HepG2 (cell line): ENCODE measurements at regions not wholly inside any gene's neighbourhood (a gene's known extent, or its start where the extent isn't known, plus 50 kb on each side); places are given as distances from the start of the nearest gene placed in this dataset.

Experiments
- ATAC-seq: fragments of 200-7000 bp; cut with Tn5 transposase; 3 replicates; pipeline ENCODE4 v1.9.1; 2020; ENCODE audit warnings: mild to moderate bottlenecking, moderate library complexity
- BruUV-seq: library from RNA; stranded (reverse); fragments of 400-500 nt; replicated peaks from 2 replicates; lab custom pipeline; 2021; lab: Mats Ljungman, UMichigan
- CTCF ChIA-PET: fragments of 300-600 bp; formaldehyde crosslinking; extraction: SDS; loops from one replicate; lab custom pipeline; 2021; ENCODE audit warnings: low total read pairs, inconsistent platforms, low intra/inter-chr PET ratio; lab: Yijun Ruan, JAX
- POLR2A ChIA-PET: fragments of 350-600 bp; sonication (Branson Sonifier 250); formaldehyde crosslinking; loops from one replicate; lab custom pipeline; 2020; ENCODE audit warnings: antibody characterized with exemption, inconsistent platforms; lab: Yijun Ruan, JAX
- DNase-seq: peaks from one replicate; pipeline ENCODE4 v3.0.0-alpha.2; 2015; ENCODE audit warnings: low spot score
- FAIRE-seq: peaks from 3 replicates; lab custom pipeline; 2011; peaks lifted over from hg19 to GRCh38; lab: Jason Lieb, UNC
- H2AFZ ChIP-seq: one replicate; pipeline ENCODE4 v1.6.1; 2011; ENCODE audit warnings: low read length, inconsistent platforms
- H3K27ac ChIP-seq: fragments of 300-600 bp; 3 replicates; pipeline ENCODE4 v1.8.0; 2011; ENCODE audit warnings: mixed run types, mild to moderate bottlenecking, mixed read lengths, low read length, inconsistent platforms; ENCODE audit not compliant: insufficient read depth; ENCODE audit errors: extremely low read length
- H3K27me3 ChIP-seq, 2 experiments: fragments of 200-600 bp in 1 of 2; 2 replicates in 1 of 2; 3 replicates in 1 of 2; pipeline versions ENCODE4 v1.6.0 to v1.8.0; 2011; ENCODE audit warnings: low read length in 2 of 2, mild to moderate bottlenecking in 2 of 2, moderate library complexity in 2 of 2, inconsistent platforms in 1 of 2; ENCODE audit not compliant: insufficient read depth in 2 of 2, control insufficient read depth in 1 of 2
- H3K36me3 ChIP-seq, 2 experiments: fragments of 200-600 bp in 1 of 2; replicated peaks in 1 of 2; 2 replicates in 1 of 2; 3 replicates in 1 of 2; pipeline versions ENCODE4 v1.5.1 to v1.8.0; 2011; ENCODE audit warnings: low read length in 2 of 2, inconsistent platforms in 1 of 2; ENCODE audit not compliant: insufficient read depth in 2 of 2, control insufficient read depth in 1 of 2
- H3K4me1 ChIP-seq: 2 replicates; pipeline ENCODE4 v1.5.1; 2012; ENCODE audit warnings: low read length, inconsistent platforms; ENCODE audit not compliant: insufficient read depth
- H3K4me2 ChIP-seq: 2 replicates; pipeline ENCODE4 v1.6.0; 2011; ENCODE audit warnings: low read depth, low read length, inconsistent platforms
- H3K4me3 ChIP-seq, 3 experiments: fragments of 200-600 bp in 1 of 3; sonication (generic), shearing (Covaris generic) in 1 of 3; replicated peaks in 1 of 3; 2 replicates each; pipeline ENCODE4 v1.5.1; 2011 to 2016; ENCODE audit warnings: low read length in 3 of 3, inconsistent platforms in 2 of 3, low read depth in 2 of 3, mild to moderate bottlenecking in 2 of 3, control low read depth in 1 of 3, mixed read lengths in 1 of 3; ENCODE audit not compliant: insufficient read depth in 1 of 3
- H3K79me2 ChIP-seq: one replicate; pipeline ENCODE4 v1.6.1; 2011; ENCODE audit warnings: low read length, inconsistent platforms; ENCODE audit not compliant: insufficient read depth
- H3K9ac ChIP-seq: 2 replicates; pipeline ENCODE4 v1.6.0; 2011; ENCODE audit warnings: mild to moderate bottlenecking, low read depth, low read length, inconsistent platforms; ENCODE audit not compliant: insufficient read depth
- H3K9me3 ChIP-seq: 2 replicates; pipeline ENCODE4 v1.5.1; 2012; ENCODE audit warnings: mild to moderate bottlenecking, low read length
- H4K20me1 ChIP-seq: 2 replicates; pipeline ENCODE4 v1.6.0; 2011; ENCODE audit warnings: inconsistent platforms, mild to moderate bottlenecking, low read length, moderate library complexity; ENCODE audit not compliant: insufficient read depth
- CBX5 ChIP-seq: sonication (generic); formaldehyde crosslinking; IDR thresholded peaks from 2 replicates; pipeline ENCODE4 v1.4.0; 2020; ENCODE audit warnings: missing genetic modification reagents, borderline replicate concordance
- ELK4 ChIP-seq: sonication (generic); formaldehyde crosslinking; IDR thresholded peaks from 2 replicates; pipeline ENCODE4 v1.9.0; 2021; ENCODE audit warnings: missing genetic modification reagents, borderline replicate concordance
- MATR3 ChIP-seq: sonication (generic); formaldehyde crosslinking; IDR thresholded peaks from 2 replicates; pipeline ENCODE4 v1.4.0; 2020; ENCODE audit warnings: missing genetic modification reagents
- MTF1 ChIP-seq: sonication (generic); formaldehyde crosslinking; IDR thresholded peaks from 2 replicates; pipeline ENCODE4 v1.5.0; 2020; ENCODE audit warnings: missing genetic modification reagents
- MYPOP ChIP-seq: sonication (generic); formaldehyde crosslinking; IDR thresholded peaks from 2 replicates; pipeline ENCODE4 v1.8.1; 2023; ENCODE audit warnings: mild to moderate bottlenecking, moderate library complexity, missing genetic modification reagents
- NFYC ChIP-seq: IDR thresholded peaks from 2 replicates; pipeline ENCODE4 v1.6.1; 2016; ENCODE audit warnings: missing genetic modification reagents, missing compliant biosample characterization
- SAP130 ChIP-seq: IDR thresholded peaks from 2 replicates; pipeline ENCODE4 v1.6.1; 2016; ENCODE audit warnings: low read depth
- STAT6 ChIP-seq: sonication (generic); formaldehyde crosslinking; IDR thresholded peaks from 2 replicates; pipeline ENCODE4 v1.4.0; 2020; ENCODE audit warnings: missing genetic modification reagents, mild to moderate bottlenecking, borderline replicate concordance
- ZBED4 ChIP-seq: sonication (generic); formaldehyde crosslinking; IDR thresholded peaks from 2 replicates; pipeline ENCODE4 v1.4.0; 2020; ENCODE audit warnings: missing genetic modification reagents, borderline replicate concordance
- ZNF609 ChIP-seq: sonication (generic); formaldehyde crosslinking; IDR thresholded peaks from 2 replicates; pipeline ENCODE4 v1.4.0; 2020; ENCODE audit warnings: mild to moderate bottlenecking, missing genetic modification reagents, borderline replicate concordance
- ZNF674 ChIP-seq: sonication (generic); formaldehyde crosslinking; IDR thresholded peaks from 2 replicates; pipeline ENCODE4 v1.5.0; 2020; ENCODE audit warnings: low read depth, mild to moderate bottlenecking, missing genetic modification reagents
- WGBS: methylation state at CpG from one replicate; pipeline ENCODE4 v1.1.6; 2017; ENCODE audit warnings: low lambda C conversion rate; 5-methylcytosine and 5-hydroxymethylcytosine counted together
- in situ Hi-C: cut with HindIII; loops from 2 replicates; pipeline ENCODE4 v1.10.0; 2017; ENCODE audit warnings: low pct_unique_long_range_greater_than_20kb; ENCODE audit not compliant: extremely low pct_ligation_motif_present
- intact Hi-C: fragments of 100-400 bp; cut with micrococcal nuclease; formaldehyde crosslinking; loops from one replicate; pipeline ENCODE4 v1.10.0; 2022; ENCODE audit not compliant: unreplicated experiment

GRCh38 chr3:28841441-28841840 lies 439.4 kb upstream of the RBMS3 start:
- intact Hi-C loops = no loop called here
- no peaks in the 10 kb centered on the region for H3K9me3 ChIP-seq
- DNase-seq (no peak), ATAC-seq (no peak), FAIRE-seq (no peak)
- H3K9ac ChIP-seq = no peak overlapping the region
- no peak overlapping the region for H3K27ac ChIP-seq
- no TSS peak for BruUV-seq
- 10% methylated on average over 2 of the region's 2 CpGs for WGBS
- H2AFZ ChIP-seq = no peak overlapping the region
- POLR2A ChIA-PET = no interaction called here
- CTCF ChIA-PET = no interaction called here
- H3K4me1 ChIP-seq = no peaks in the 10 kb centered on the region
- H3K27me3 ChIP-seq = no peaks in the 10 kb centered on the region; a peak in 1 of 5 replicates
- H3K4me2 ChIP-seq = no peak overlapping the region
- in situ Hi-C loops = no loop called here
- no peaks in the 10 kb centered on the region for H4K20me1 ChIP-seq
- no peaks in the 10 kb centered on the region for H3K36me3 ChIP-seq
- H3K4me3 ChIP-seq = no peak overlapping the region
- H3K79me2 ChIP-seq = no peaks in the 10 kb centered on the region
- TF ChIP-seq ZNF674 (no peak), ZNF609 (CRISPR knock-in tag) (no peak), NFYC (CRISPR knock-in tag) (no peak), SAP130 (CRISPR knock-in tag) (no peak), MATR3 (no peak), MYPOP (CRISPR knock-in tag) (no peak), STAT6 (no peak), MTF1 (CRISPR knock-in tag) (no peak), ZBED4 (CRISPR knock-in tag) (no peak), CBX5 (CRISPR knock-in tag) (no peak), ELK4 (no peak)
